ENCODE measurements at regions not wholly inside any gene's neighbourhood (a gene's known extent, or its start where the extent isn't known, plus 50 kb on each side); places are given as distances from the start of the nearest gene placed in this dataset.

DNA sequence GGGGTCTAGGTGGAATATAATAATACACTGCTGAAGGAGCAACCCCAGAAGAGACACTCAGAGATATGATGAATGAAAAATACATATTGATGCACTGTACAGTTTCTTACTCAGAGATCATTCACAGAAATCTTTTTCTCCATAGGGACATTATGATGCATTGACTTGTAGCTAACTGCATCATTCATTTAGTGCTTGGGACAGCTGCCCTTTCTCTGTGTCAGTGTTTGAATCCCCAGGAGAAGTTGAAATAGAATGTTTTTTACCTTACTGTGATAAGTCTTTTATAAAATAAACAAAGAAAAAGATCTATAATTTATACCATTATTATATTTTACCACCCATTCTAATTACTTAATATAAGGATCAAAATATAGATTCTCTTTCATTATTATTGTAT lies 91.7 kb upstream of the DSEL start:
- TF ChIP-seq, protein P1, sequence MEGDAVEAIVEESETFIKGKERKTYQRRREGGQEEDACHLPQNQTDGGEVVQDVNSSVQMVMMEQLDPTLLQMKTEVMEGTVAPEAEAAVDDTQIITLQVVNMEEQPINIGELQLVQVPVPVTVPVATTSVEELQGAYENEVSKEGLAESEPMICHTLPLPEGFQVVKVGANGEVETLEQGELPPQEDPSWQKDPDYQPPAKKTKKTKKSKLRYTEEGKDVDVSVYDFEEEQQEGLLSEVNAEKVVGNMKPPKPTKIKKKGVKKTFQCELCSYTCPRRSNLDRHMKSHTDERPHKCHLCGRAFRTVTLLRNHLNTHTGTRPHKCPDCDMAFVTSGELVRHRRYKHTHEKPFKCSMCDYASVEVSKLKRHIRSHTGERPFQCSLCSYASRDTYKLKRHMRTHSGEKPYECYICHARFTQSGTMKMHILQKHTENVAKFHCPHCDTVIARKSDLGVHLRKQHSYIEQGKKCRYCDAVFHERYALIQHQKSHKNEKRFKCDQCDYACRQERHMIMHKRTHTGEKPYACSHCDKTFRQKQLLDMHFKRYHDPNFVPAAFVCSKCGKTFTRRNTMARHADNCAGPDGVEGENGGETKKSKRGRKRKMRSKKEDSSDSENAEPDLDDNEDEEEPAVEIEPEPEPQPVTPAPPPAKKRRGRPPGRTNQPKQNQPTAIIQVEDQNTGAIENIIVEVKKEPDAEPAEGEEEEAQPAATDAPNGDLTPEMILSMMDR (IDR thresholded peaks at IDR 0.05; ENCODE audit: low read depth, low read length, poor library complexity, severe bottlenecking), result no peak
- TF ChIP-seq EZH2phosphoT487 (IDR thresholded peaks at IDR 0.05; ENCODE audit: borderline replicate concordance, low read length), result no peak
